Neural cell (in vitro differentiated cells): ENCODE measurements at regions not wholly inside any gene's neighbourhood (a gene's known extent, or its start where the extent isn't known, plus 50 kb on each side); places are given as distances from the start of the nearest gene placed in this dataset.

Experiments used
- H2AFZ ChIP-seq: fragments of 200-600, 300-800 bp; sonication (generic), shearing (Covaris generic); 2 replicates; pipeline ENCODE4 v1.6.0; 2014; ENCODE audit warnings: low read depth, mild to moderate bottlenecking, antibody characterized with exemption, low read length, moderate library complexity
- H3F3A ChIP-seq: fragments of 200-600 bp; shearing (Covaris generic); 2 replicates; pipeline ENCODE4 v1.6.1; 2016; ENCODE audit warnings: mild to moderate bottlenecking, moderate library complexity, mixed read lengths, antibody characterized with exemption, low read length; ENCODE audit not compliant: insufficient read depth, poor library complexity, severe bottlenecking
- H3K27ac ChIP-seq: fragments of 200-600, 300-800 bp; sonication (generic), shearing (Covaris generic); 2 replicates; pipeline ENCODE4 v1.5.1; 2014; ENCODE audit warnings: mild to moderate bottlenecking, low read length, moderate library complexity
- H3K27me3 ChIP-seq: fragments of 300-800, 200-600 bp; sonication (generic), shearing (Covaris generic); 2 replicates; pipeline ENCODE4 v1.6.0; 2014; ENCODE audit warnings: mild to moderate bottlenecking, low read depth, low read length, moderate library complexity; ENCODE audit not compliant: insufficient read depth
- H3K36me3 ChIP-seq: fragments of 300-800, 200-600 bp; sonication (generic), shearing (Covaris generic); 2 replicates; pipeline ENCODE4 v1.5.1; 2014; ENCODE audit warnings: mild to moderate bottlenecking, antibody characterized with exemption, low read length, moderate library complexity; ENCODE audit not compliant: insufficient read depth
- H3K4me2 ChIP-seq: fragments of 300-800, 200-600 bp; sonication (generic), shearing (Covaris generic); 2 replicates; pipeline ENCODE4 v1.6.0; 2014; ENCODE audit warnings: mild to moderate bottlenecking, low read length
- H3K4me3 ChIP-seq: fragments of 300-800, 200-600 bp; sonication (generic), shearing (Covaris generic); 2 replicates; pipeline ENCODE4 v1.5.1; 2014; ENCODE audit warnings: mild to moderate bottlenecking, low read length, moderate library complexity
- H3K79me2 ChIP-seq: fragments of 200-600 bp; shearing (Covaris generic); replicated peaks from 2 replicates; pipeline ENCODE4 v1.6.0; 2014; ENCODE audit warnings: mild to moderate bottlenecking, low read length, moderate library complexity; ENCODE audit not compliant: insufficient read depth
- H3K9ac ChIP-seq: fragments of 300-800, 200-600 bp; sonication (generic), shearing (Covaris generic); 2 replicates; pipeline ENCODE4 v1.6.1; 2016; ENCODE audit warnings: mild to moderate bottlenecking, low read length, mixed read lengths
- H3K9me2 ChIP-seq: fragments of 200-600 bp; shearing (Covaris generic); 2 replicates; pipeline ENCODE4 v1.6.1; 2016; ENCODE audit warnings: mild to moderate bottlenecking, low read length, mixed read lengths; ENCODE audit not compliant: insufficient read depth
- H3K9me3 ChIP-seq: fragments of 200-600, 300-800 bp; sonication (generic), shearing (Covaris generic); 2 replicates; pipeline ENCODE4 v1.6.1; 2016; ENCODE audit warnings: mild to moderate bottlenecking, mixed run types, low read length, moderate library complexity, mixed read lengths
- H4K20me1 ChIP-seq: fragments of 200-600 bp; shearing (Covaris generic); 2 replicates; pipeline ENCODE4 v1.6.1; 2016; ENCODE audit warnings: mild to moderate bottlenecking, mixed run types; ENCODE audit not compliant: insufficient read depth
- EP300 ChIP-seq: fragments of 450-650 bp; conservative IDR thresholded peaks from 2 replicates; pipeline ENCODE4 v1.6.1; 2014; ENCODE audit warnings: antibody characterized with exemption, mild to moderate bottlenecking, moderate library complexity; ENCODE audit not compliant: poor library complexity, severe bottlenecking
- EZH2 ChIP-seq: fragments of 200-600, 300-800 bp; shearing (Covaris generic), sonication (generic); IDR thresholded peaks from 2 replicates; pipeline ENCODE4 v1.6.1; 2014; ENCODE audit warnings: antibody characterized with exemption, low read length, borderline replicate concordance, mild to moderate bottlenecking; ENCODE audit not compliant: insufficient read depth, poor library complexity, severe bottlenecking
- MXI1 ChIP-seq: fragments of 450-650 bp; conservative IDR thresholded peaks from 2 replicates; pipeline ENCODE4 v1.6.1; 2014; ENCODE audit warnings: antibody characterized with exemption, mild to moderate bottlenecking; ENCODE audit not compliant: poor library complexity, severe bottlenecking
- POLR2AphosphoS5 ChIP-seq: IDR thresholded peaks from 2 replicates; pipeline ENCODE4 v1.6.1; 2012
- RAD21 ChIP-seq: fragments of 450-650 bp; conservative IDR thresholded peaks from 2 replicates; pipeline ENCODE4 v1.6.1; 2014; ENCODE audit warnings: antibody characterized with exemption, mild to moderate bottlenecking, moderate library complexity
- SMC3 ChIP-seq: fragments of 450-650 bp; conservative IDR thresholded peaks from 2 replicates; pipeline ENCODE4 v1.6.1; 2014; ENCODE audit warnings: antibody characterized with exemption, mild to moderate bottlenecking, moderate library complexity; ENCODE audit not compliant: poor library complexity
- TAF1 ChIP-seq: IDR thresholded peaks from 2 replicates; pipeline ENCODE4 v1.6.1; 2012; ENCODE audit warnings: low read depth
- TF ChIP-seq, protein P1 (sequence below): fragments of 450-650 bp; IDR thresholded peaks from 2 replicates; pipeline ENCODE4 v1.5.1; 2014; ENCODE audit warnings: antibody characterized with exemption, mild to moderate bottlenecking, moderate library complexity; ENCODE audit not compliant: poor library complexity, severe bottlenecking
- TF ChIP-seq, protein P2 (sequence below): IDR thresholded peaks from 2 replicates; pipeline ENCODE4 v1.6.1; 2012; ENCODE audit warnings: borderline replicate concordance

DNA sequence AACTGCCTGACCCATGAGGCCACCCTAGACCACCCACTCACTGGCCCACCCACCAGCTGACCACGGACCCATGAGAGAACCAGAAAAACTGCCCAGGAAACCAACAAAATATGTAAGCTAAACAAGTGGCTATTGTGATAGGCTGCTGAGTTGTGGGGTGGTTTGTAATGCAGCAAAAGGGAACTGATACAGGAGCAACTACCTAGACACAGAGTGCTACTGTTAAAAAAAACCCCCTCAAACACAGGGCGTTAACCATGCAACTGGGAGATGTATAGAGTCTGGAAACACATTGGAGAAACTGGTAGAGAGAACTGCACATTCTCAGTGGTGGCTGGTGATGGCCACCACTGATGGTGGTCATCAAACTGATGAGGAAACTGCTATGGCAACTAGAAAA lies 206.3 kb upstream of the GYPC start:
- H3K4me2 ChIP-seq, result no peak overlapping the region
- no peak overlapping the region for H3K4me3 ChIP-seq
- no peaks in the 10 kb centered on the region for H3K79me2 ChIP-seq
- H3K9ac ChIP-seq, result no peak overlapping the region
- H3K9me3 ChIP-seq, result no peaks in the 10 kb centered on the region
- H3K9me2 ChIP-seq, result no peaks in the 10 kb centered on the region
- no peaks in the 10 kb centered on the region for H4K20me1 ChIP-seq
- TF ChIP-seq POLR2AphosphoS5, result no peak
- TF ChIP-seq, protein P1, sequence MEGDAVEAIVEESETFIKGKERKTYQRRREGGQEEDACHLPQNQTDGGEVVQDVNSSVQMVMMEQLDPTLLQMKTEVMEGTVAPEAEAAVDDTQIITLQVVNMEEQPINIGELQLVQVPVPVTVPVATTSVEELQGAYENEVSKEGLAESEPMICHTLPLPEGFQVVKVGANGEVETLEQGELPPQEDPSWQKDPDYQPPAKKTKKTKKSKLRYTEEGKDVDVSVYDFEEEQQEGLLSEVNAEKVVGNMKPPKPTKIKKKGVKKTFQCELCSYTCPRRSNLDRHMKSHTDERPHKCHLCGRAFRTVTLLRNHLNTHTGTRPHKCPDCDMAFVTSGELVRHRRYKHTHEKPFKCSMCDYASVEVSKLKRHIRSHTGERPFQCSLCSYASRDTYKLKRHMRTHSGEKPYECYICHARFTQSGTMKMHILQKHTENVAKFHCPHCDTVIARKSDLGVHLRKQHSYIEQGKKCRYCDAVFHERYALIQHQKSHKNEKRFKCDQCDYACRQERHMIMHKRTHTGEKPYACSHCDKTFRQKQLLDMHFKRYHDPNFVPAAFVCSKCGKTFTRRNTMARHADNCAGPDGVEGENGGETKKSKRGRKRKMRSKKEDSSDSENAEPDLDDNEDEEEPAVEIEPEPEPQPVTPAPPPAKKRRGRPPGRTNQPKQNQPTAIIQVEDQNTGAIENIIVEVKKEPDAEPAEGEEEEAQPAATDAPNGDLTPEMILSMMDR, result no peak
- no peak for TF ChIP-seq RAD21
- TF ChIP-seq EP300, result no peak
- TF ChIP-seq TAF1, result no peak
- TF ChIP-seq SMC3, result no peak
- no peak for TF ChIP-seq EZH2
- no peak for TF ChIP-seq MXI1
- TF ChIP-seq, protein P2, sequence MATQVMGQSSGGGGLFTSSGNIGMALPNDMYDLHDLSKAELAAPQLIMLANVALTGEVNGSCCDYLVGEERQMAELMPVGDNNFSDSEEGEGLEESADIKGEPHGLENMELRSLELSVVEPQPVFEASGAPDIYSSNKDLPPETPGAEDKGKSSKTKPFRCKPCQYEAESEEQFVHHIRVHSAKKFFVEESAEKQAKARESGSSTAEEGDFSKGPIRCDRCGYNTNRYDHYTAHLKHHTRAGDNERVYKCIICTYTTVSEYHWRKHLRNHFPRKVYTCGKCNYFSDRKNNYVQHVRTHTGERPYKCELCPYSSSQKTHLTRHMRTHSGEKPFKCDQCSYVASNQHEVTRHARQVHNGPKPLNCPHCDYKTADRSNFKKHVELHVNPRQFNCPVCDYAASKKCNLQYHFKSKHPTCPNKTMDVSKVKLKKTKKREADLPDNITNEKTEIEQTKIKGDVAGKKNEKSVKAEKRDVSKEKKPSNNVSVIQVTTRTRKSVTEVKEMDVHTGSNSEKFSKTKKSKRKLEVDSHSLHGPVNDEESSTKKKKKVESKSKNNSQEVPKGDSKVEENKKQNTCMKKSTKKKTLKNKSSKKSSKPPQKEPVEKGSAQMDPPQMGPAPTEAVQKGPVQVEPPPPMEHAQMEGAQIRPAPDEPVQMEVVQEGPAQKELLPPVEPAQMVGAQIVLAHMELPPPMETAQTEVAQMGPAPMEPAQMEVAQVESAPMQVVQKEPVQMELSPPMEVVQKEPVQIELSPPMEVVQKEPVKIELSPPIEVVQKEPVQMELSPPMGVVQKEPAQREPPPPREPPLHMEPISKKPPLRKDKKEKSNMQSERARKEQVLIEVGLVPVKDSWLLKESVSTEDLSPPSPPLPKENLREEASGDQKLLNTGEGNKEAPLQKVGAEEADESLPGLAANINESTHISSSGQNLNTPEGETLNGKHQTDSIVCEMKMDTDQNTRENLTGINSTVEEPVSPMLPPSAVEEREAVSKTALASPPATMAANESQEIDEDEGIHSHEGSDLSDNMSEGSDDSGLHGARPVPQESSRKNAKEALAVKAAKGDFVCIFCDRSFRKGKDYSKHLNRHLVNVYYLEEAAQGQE, result no peak
- H3F3A ChIP-seq, result no peaks in the 10 kb centered on the region
- no peak overlapping the region for H2AFZ ChIP-seq
- no peaks in the 10 kb centered on the region for H3K27me3 ChIP-seq
- H3K36me3 ChIP-seq, result no peaks in the 10 kb centered on the region
- H3K27ac ChIP-seq, result no peak overlapping the region

DNA sequence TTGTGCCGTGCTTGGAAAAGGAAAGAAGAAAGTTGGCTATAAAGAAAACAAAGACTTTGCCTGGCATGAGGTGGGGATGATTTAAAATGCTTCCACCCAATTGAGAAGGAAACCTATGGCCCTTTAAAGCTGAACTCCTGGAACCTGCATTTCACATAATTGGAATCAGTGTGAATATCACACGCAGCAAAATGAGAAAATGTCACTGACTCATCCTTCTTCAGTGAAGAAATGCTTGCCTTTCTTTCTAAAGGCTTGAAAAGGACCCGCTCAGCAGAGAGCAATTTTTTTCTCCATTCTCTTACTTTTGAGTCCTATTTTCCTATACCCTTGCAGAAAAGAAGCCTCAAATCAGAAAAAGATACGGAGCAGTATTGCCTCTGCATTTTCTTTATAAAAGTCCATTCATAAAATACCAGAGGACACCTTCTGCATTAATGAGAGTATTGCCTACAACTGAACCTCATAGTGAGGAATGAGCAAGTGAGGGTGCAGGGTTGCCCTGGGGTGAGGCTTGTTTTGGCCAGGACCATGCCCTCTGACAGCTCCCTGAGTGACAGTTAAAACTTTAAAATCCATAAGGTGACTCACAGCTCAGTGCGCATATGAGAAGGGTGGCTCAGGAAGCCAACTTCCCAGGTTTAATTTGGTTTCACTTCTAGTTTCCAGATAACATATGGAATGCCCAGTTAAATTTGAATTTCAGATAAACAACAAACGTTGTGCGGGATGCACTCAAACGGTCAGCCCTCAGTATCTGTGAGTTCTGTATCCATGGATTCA lies 191.9 kb upstream of the GYPC start:
- Histone ChIP-seq H3K4me3 (no peak overlapping the region), H3K27ac (no peak overlapping the region), H3K9ac (no peak overlapping the region), H3K9me3 (no peaks in the 10 kb centered on the region), H3K36me3 (no peaks in the 10 kb centered on the region), H3K27me3 (no peaks in the 10 kb centered on the region), H3F3A (no peaks in the 10 kb centered on the region), H3K79me2 (no peaks in the 10 kb centered on the region), H4K20me1 (no peaks in the 10 kb centered on the region), H3K9me2 (no peaks in the 10 kb centered on the region), H3K4me2 (no peak overlapping the region), H2AFZ (no peak overlapping the region)
- TF ChIP-seq EZH2, result no peak
- no peak for TF ChIP-seq POLR2AphosphoS5
- TF ChIP-seq, protein P2, result no peak
- no peak for TF ChIP-seq MXI1
- TF ChIP-seq SMC3, result no peak
